PFSK-1 (cell line): ENCODE measurements at regions not wholly inside any gene's neighbourhood (a gene's known extent, or its start where the extent isn't known, plus 50 kb on each side); places are given as distances from the start of the nearest gene placed in this dataset.

ENCODE experiments used
- POLR2AphosphoS5 ChIP-seq: IDR thresholded peaks from 2 replicates; pipeline ENCODE4 v1.6.1; 2012; ENCODE audit warnings: low read depth, mild to moderate bottlenecking, control low read depth, low read length, moderate library complexity
- SIN3A ChIP-seq: IDR thresholded peaks from 2 replicates; pipeline ENCODE4 v1.6.1; 2012; ENCODE audit warnings: mild to moderate bottlenecking, low read length, moderate library complexity, borderline replicate concordance; ENCODE audit not compliant: insufficient read depth

DNA sequence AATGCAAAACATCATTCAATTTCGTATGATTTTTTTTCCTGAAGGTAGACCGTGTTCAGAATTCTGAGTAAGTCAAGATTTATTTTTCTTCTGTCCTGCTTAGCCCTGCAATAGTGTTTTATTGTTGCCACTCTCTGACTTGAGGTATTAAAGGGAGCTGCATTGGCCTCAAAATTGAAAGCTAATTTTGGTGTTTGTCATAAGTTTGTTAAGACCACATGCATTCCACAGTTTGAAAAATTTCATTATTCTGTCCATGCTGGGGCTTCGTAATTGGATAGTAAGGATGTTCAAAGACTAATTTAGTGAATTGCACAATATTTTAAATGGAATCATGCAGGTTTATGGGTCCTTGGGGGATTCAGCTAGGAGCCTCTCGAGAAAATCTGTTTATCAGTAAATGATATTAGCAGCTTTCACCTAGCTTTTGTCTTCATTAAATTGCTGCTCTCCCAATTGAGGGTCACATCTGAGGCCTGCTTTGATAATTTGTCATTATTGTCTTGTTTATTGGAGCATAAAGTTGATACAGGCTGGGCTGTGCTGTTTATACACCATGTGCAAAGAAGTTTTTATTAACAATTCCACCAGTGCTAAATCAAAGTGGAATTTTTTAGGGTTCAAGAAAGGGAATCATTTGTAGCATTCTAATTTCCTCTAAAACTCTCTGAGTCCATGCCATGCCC lies 339.8 kb upstream of the OBI1 start:
- TF ChIP-seq POLR2AphosphoS5 (no peak), SIN3A (no peak)
